CD4-positive, alpha-beta T cell treated with Interleukin-15 for 4 hours (primary cell): ENCODE measurements at regions not wholly inside any gene's neighbourhood (a gene's known extent, or its start where the extent isn't known, plus 50 kb on each side); places are given as distances from the start of the nearest gene placed in this dataset.
"Not testable (repeated sequence)": the region's sequence is repeated elsewhere in the genome, so short reads cannot be mapped to it uniquely, and the experiment has no call there.

Experiments used
- DNase-seq: peaks from one replicate; pipeline ENCODE4 v3.0.0-alpha.2; 2020; ENCODE audit warnings: low spot score

- DNase-seq = no peak
Measured at GRCh38 chr12:46519407-46519806, 146.8 kb upstream of the SLC38A2 start.

DNA sequence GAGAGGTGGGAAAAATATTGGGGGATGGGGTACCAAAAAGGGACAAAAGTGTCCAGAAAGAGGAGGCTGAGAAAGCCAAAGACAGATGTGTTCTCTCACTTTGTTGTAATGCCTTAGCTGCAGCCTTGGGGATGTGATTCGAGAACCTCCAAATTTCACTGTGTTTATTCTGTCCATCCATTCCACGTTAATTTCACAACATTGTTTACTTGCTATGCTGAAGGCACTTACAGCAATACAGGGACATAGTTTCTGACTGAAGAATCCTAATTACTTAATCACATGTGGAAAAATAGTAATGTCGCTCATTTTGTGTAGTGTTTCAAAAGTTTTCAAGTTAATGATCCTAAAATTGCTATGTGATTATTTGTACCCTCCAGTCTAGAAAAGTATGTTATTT is 146.2 kb upstream of the SLC38A2 start:
- no peak for DNase-seq

GRCh38 chr12:46518169-46518568 is 145.6 kb upstream of the SLC38A2 start:
- no peak for DNase-seq

GRCh38 chr12:46517579-46517962 is 145.0 kb upstream of the SLC38A2 start:
- DNase-seq = peak; percentile 1

- no peak for DNase-seq
Measured at GRCh38 chr12:46516933-46517578, 144.5 kb upstream of the SLC38A2 start.

GRCh38 chr12:46516238-46516932 is 143.8 kb upstream of the SLC38A2 start:
- DNase-seq = no peak

- no peak for DNase-seq
Measured at GRCh38 chr12:46515829-46516228, 143.3 kb upstream of the SLC38A2 start.

GRCh38 chr12:46514886-46515285 is 142.3 kb upstream of the SLC38A2 start:
- DNase-seq = no peak

DNA sequence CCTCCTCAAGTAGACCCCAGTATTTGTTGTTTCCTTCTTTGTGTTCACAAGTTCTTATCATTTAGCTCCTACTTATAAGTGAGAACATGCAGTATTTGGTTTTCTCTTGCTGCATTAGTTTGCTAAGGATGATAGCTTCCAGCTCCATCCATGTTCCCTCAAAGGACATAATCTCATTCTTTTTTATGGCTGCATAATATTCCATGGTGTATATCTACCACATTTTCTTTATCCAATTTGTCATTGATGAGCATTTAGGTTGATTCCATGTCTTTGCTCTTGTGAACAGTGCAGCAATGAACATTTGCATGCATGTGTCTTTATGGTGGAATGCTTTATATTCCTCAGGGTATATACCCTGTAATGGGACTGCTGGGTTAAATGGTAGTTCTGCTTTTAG is 137.7 kb upstream of the SLC38A2 start:
- not testable (repeated sequence) for DNase-seq

DNA sequence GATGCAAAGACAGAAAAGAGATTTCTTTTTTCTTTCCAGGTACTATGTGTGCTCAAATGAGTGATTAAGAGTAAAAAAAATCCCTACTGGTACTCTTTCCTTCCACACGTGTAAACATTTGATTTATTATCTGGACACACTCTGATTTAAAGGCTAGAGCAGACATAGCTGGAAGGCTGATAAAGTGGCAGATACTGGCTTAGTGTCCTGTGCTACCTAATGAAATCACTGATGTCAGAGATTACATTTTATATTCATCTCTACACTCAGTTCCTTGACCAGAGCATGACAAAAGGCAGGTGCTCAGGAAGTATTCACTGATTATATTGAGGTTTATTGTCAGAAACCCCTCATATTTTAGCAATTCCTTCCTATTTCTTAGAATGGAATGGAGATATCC is 136.6 kb upstream of the SLC38A2 start:
- no peak for DNase-seq

GRCh38 chr12:46508651-46509050 is 136.1 kb upstream of the SLC38A2 start:
- no peak for DNase-seq

DNA sequence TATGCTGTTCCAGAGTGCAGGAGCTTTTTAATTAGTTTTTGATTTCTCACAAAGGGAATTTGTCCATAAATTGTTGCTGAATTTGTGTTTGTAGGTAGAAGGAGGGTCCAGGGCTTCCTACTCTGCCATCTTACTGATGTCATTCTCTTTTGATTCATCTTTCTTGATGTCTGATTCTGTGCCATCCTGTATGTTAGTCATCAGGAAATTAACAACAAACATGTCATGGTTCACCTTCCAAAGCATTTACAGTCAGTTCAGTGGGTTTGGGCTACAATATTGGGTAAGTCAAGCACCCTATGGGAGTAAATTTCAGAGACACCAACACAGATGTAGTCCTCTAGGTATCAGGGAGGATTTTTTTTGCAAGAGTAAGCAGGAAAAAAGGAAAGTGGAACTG is 135.2 kb upstream of the SLC38A2 start:
- no peak for DNase-seq

DNA sequence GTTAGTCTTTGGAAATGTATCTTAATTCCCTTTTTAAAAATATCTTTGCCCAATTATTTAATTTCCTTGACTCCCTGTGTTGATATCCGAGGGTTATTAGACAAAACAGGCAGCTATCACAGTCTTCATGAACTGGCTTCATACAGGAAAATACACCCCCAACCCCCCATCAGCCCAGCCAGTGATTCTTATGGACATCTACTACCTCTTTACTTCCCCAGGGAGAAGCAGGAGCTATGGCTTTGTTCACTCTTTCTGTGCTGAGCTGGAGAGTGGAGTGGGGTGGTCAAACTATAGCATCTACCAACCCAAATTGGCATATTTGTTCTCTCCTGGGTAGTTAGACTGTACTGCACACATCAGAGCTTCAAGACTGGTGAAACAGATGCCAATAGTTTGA is 134.4 kb upstream of the SLC38A2 start:
- DNase-seq = no peak

GRCh38 chr12:46506198-46506597 is 133.6 kb upstream of the SLC38A2 start:
- no peak for DNase-seq

GRCh38 chr12:46504494-46504893 is 131.9 kb upstream of the SLC38A2 start:
- DNase-seq = no peak

- DNase-seq = no peak
Measured at GRCh38 chr12:46503637-46504175, 131.1 kb upstream of the SLC38A2 start.

GRCh38 chr12:46500673-46501072 is 128.1 kb upstream of the SLC38A2 start:
- no peak for DNase-seq

DNA sequence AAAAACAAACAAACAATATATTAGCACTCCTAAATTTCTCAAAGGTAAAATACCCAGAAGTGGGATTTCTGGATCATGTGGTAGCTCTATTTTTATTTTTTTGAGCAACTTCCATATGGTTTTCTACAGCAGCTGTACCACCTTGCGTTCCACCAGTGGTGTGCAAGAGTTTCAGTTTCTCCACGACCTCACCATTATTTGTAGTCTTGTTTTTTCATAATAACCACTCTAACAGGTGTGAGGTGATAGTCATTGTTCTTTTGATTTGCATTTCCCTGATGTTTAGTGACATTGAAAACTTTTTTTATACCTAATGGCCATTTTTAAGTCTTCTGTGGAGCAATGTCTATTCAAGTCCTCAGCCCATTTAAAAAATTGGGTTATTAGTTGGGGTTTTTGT is 127.3 kb upstream of the SLC38A2 start:
- no peak for DNase-seq

GRCh38 chr12:46499226-46499625 is 126.7 kb upstream of the SLC38A2 start:
- DNase-seq = no peak

- no peak for DNase-seq
Measured at GRCh38 chr12:46497739-46498138, 125.2 kb upstream of the SLC38A2 start.

DNA sequence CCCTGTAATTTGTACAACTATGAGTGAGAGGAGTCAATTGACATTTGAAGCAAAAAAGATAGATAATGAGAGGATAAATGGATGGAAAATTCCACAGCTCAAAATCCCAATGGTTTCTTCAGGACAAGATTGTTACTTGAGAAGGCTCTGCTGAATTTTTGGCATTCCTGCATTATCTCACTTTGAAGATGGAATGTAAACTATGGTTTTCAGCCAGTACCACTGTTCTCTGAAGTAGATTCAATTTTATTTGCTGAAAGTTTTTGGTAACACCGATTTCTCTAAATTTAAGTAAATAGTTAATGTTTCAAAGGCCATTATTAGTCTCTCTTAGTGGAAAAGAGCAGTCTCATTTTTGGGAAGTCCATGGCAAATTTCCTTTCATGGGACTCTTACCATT is 121.9 kb upstream of the SLC38A2 start:
- no peak for DNase-seq

DNA sequence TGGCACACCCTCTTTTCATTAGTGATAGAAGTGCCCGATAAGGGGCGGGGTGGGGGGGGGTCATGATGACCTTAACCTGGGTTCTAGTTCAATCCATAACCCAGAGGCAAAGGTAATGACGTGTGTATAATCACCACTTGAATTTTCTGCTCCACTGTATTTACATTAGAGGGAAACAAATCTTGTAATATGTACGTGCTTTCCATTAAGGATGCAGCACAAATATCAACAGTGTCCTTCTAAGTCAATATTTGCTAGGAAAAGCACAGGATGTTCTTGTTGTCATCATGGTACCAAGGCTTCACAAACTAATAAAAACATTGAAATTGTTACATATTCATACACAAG is 121.2 kb upstream of the SLC38A2 start:
- no peak for DNase-seq

GRCh38 chr12:46493150-46493833 is 120.7 kb upstream of the SLC38A2 start:
- DNase-seq = no peak
